Smooth muscle cell (in vitro differentiated cells): ENCODE measurements at regions not wholly inside any gene's neighbourhood (a gene's known extent, or its start where the extent isn't known, plus 50 kb on each side); places are given as distances from the start of the nearest gene placed in this dataset.

ENCODE experiments used
- DNase-seq: peaks from one replicate; lab custom pipeline; 2025; ENCODE audit not compliant: unreplicated experiment; lab: John Stamatoyannopoulos, UW
- H2AFZ ChIP-seq: fragments of 200-600 bp; sonication (generic); 2 replicates; pipeline ENCODE4 v1.6.0; 2016; ENCODE audit warnings: antibody characterized with exemption, low read depth, mild to moderate bottlenecking
- H3F3A ChIP-seq: fragments of 200-600 bp; sonication (generic); 2 replicates; pipeline ENCODE4 v1.6.0; 2017; ENCODE audit warnings: antibody characterized with exemption, low read depth
- H3K27ac ChIP-seq: fragments of 200-600 bp; sonication (generic); 2 replicates; pipeline ENCODE4 v1.5.1; 2016; ENCODE audit warnings: low read depth, mild to moderate bottlenecking
- H3K27me3 ChIP-seq: fragments of 200-600 bp; sonication (generic); 2 replicates; pipeline ENCODE4 v1.6.1; 2016; ENCODE audit warnings: low read depth, mild to moderate bottlenecking
- H3K36me3 ChIP-seq: fragments of 200-600 bp; sonication (generic); 2 replicates; pipeline ENCODE4 v1.5.1; 2016; ENCODE audit warnings: low read depth
- H3K4me1 ChIP-seq: fragments of 200-600 bp; sonication (generic); 2 replicates; pipeline ENCODE4 v1.5.1; 2016; ENCODE audit warnings: low read depth
- H3K4me2 ChIP-seq: fragments of 200-600 bp; sonication (generic); 2 replicates; pipeline ENCODE4 v1.6.0; 2016; ENCODE audit warnings: mild to moderate bottlenecking
- H3K4me3 ChIP-seq: fragments of 200-600 bp; sonication (generic); 2 replicates; pipeline ENCODE4 v1.5.1; 2016; ENCODE audit warnings: mild to moderate bottlenecking
- H3K79me2 ChIP-seq: fragments of 200-600 bp; sonication (generic); 2 replicates; pipeline ENCODE4 v1.6.0; 2016; ENCODE audit warnings: low read depth, mild to moderate bottlenecking
- H3K9ac ChIP-seq: fragments of 200-600 bp; sonication (generic); 2 replicates; pipeline ENCODE4 v1.6.0; 2016; ENCODE audit warnings: low read depth
- H3K9me3 ChIP-seq: fragments of 200-600 bp; sonication (generic); replicated peaks from 2 replicates; pipeline ENCODE4 v1.5.1; 2016; ENCODE audit warnings: low read depth
- H4K20me1 ChIP-seq: fragments of 200-600 bp; sonication (generic); 2 replicates; pipeline ENCODE4 v1.6.0; 2016; ENCODE audit warnings: low read depth
- WGBS: methylation state at CpG from one replicate; pipeline ENCODE4 v1.1.7; 2016; ENCODE audit warnings: low lambda C conversion rate; 5-methylcytosine and 5-hydroxymethylcytosine counted together
- TF ChIP-seq, protein P1 (sequence below): fragments of 200-600 bp; sonication (generic); IDR thresholded peaks from 2 replicates; pipeline ENCODE4 v1.5.1; 2017; ENCODE audit warnings: borderline replicate concordance, mild to moderate bottlenecking, antibody characterized with exemption; ENCODE audit not compliant: insufficient read depth, poor library complexity, severe bottlenecking

DNA sequence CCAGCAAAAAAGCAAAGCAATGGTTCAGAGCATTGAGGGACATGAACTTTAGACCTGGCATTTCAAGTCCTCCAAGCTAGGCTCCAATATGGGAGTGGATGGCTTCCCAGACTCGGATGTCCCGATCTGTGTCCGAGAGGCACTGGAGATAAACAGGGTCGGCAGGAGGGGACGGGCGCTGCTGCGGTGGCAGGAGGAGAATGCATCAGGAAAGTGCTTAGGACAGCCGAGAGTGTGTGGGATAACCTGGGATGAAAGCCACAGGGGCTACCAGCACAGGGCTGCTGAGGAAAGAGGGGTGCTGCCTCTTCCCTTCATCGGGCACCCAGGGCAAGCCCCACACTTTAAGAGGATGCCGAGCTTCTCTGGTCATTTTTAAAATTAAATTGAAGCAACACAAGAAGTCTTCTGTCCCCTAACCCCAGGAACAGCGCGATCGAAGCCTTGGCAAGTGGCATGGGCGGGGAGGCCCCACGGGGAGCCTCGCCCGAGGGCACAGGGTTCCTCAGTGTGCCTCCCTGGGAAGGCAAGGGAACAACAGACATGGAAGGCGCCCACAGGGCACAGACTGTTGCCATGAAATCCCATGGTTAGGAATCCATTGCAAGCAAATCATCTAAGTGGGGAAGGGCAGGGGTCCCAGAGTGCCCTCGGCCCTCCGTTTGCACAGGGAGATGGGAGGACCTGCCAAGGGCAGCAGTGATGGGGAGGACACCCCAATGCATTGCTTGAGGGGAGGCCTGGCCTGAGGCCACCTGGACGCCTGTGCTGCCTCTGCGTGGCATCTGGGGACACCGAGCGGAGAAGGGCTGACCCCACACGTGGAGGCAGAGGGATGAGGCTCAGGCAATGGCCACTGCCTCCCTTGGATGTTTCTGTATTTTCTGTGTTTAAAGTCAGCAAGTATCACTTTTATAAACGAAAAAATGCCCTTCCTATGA lies 78.5 kb upstream of the GPC1 start:
- no peak overlapping the region for H3K4me3 ChIP-seq
- no peaks in the 10 kb centered on the region for H3K79me2 ChIP-seq
- DNase-seq, result no peak
- H3K36me3 ChIP-seq, result no peaks in the 10 kb centered on the region
- no peak overlapping the region for H3K9ac ChIP-seq
- H3F3A ChIP-seq, result no peaks in the 10 kb centered on the region
- TF ChIP-seq, protein P1, sequence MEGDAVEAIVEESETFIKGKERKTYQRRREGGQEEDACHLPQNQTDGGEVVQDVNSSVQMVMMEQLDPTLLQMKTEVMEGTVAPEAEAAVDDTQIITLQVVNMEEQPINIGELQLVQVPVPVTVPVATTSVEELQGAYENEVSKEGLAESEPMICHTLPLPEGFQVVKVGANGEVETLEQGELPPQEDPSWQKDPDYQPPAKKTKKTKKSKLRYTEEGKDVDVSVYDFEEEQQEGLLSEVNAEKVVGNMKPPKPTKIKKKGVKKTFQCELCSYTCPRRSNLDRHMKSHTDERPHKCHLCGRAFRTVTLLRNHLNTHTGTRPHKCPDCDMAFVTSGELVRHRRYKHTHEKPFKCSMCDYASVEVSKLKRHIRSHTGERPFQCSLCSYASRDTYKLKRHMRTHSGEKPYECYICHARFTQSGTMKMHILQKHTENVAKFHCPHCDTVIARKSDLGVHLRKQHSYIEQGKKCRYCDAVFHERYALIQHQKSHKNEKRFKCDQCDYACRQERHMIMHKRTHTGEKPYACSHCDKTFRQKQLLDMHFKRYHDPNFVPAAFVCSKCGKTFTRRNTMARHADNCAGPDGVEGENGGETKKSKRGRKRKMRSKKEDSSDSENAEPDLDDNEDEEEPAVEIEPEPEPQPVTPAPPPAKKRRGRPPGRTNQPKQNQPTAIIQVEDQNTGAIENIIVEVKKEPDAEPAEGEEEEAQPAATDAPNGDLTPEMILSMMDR, result no peak
- no peaks in the 10 kb centered on the region for H3K4me1 ChIP-seq
- H3K4me2 ChIP-seq, result no peak overlapping the region
- no peaks in the 10 kb centered on the region for H3K27me3 ChIP-seq
- H3K9me3 ChIP-seq, result no peaks in the 10 kb centered on the region
- WGBS, result 91% methylated on average over 26 of the region's 26 CpGs
- H4K20me1 ChIP-seq, result no peaks in the 10 kb centered on the region
- no peak overlapping the region for H3K27ac ChIP-seq
- H2AFZ ChIP-seq, result no peak overlapping the region

DNA sequence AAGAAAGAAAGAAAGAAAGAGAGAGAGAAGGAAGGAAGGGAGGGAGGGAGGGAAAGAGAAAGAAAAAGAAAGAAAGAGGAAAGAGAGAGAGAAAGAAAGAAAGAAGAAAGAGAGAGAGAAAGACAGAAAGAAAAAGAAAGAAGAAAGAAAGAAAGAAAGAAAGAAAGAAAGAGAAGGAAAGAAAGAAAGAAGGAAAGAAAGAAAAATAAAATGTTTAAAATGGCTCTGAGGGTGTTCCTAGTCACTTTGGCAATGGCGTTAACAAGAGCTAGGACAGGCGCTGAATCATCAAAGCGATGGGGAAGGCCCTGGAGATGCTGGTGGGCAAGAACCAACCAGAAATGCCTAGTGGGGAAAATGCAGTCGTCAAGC lies 77.8 kb upstream of the GPC1 start:
- Histone ChIP-seq H2AFZ (no peak overlapping the region), H3F3A (no peaks in the 10 kb centered on the region), H3K9me3 (no peaks in the 10 kb centered on the region), H3K9ac (no peak overlapping the region), H3K4me2 (no peak overlapping the region), H4K20me1 (no peaks in the 10 kb centered on the region), H3K27ac (no peak overlapping the region), H3K36me3 (no peaks in the 10 kb centered on the region), H3K27me3 (no peaks in the 10 kb centered on the region), H3K79me2 (no peaks in the 10 kb centered on the region), H3K4me3 (no peak overlapping the region), H3K4me1 (no peaks in the 10 kb centered on the region)
- TF ChIP-seq, protein P1, result no peak
- no peak for DNase-seq
- WGBS, result 90% methylated on average over 4 of the region's 4 CpGs

DNA sequence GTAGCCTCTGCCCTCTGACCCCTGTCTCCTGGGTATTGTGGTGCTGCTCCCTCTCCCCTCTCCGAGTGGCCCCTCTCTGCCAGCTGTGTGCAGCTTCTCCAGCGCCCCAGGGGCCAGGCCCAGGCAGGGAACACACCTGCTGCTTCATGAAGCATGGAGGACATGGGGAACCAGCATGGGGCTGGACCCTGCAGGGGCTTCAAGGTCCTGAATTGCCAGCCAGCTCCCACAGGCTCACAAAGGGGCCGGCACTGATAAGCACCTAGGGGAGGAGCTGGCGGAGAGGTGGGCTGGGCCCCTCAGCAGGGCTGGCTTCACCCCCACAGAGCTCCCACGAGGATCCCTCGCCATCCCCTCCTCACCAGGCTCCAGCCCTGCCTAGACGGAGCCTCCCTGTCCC lies 77.4 kb upstream of the GPC1 start:
- Histone ChIP-seq H3K9ac (no peak overlapping the region), H3K4me1 (no peaks in the 10 kb centered on the region), H3F3A (no peaks in the 10 kb centered on the region), H2AFZ (no peak overlapping the region), H3K27ac (no peak overlapping the region), H3K27me3 (no peaks in the 10 kb centered on the region), H3K79me2 (no peaks in the 10 kb centered on the region), H3K36me3 (no peaks in the 10 kb centered on the region), H3K4me3 (no peak overlapping the region), H4K20me1 (no peaks in the 10 kb centered on the region), H3K4me2 (no peak overlapping the region), H3K9me3 (no peaks in the 10 kb centered on the region)
- TF ChIP-seq, protein P1, result no peak
- DNase-seq, result no peak
- WGBS, result 94% methylated on average over 6 of the region's 7 CpGs
